Calu3 (cell line): ENCODE measurements at regions not wholly inside any gene's neighbourhood (a gene's known extent, or its start where the extent isn't known, plus 50 kb on each side); places are given as distances from the start of the nearest gene placed in this dataset.

ENCODE experiments used
- BruUV-seq: library from RNA; stranded (reverse); fragments of 400-500 nt; replicated peaks from 2 replicates; lab custom pipeline; 2021; lab: Mats Ljungman, UMichigan
- CTCF ChIA-PET: fragments of 300-600 bp; sonication (Branson Sonifier 250); formaldehyde crosslinking; loops from one replicate; lab custom pipeline; 2022; ENCODE audit warnings: antibody characterized with exemption; lab: Charles Lee
- DNase-seq: peaks from one replicate; pipeline ENCODE4 v3.0.0; 2022
- H3K27ac Mint-ChIP-seq: one replicate; pipeline ENCODE4 v1.8.0; 2022; ENCODE audit warnings: mixed read lengths; ENCODE audit not compliant: unreplicated experiment
- H3K27me3 Mint-ChIP-seq: one replicate; pipeline ENCODE4 v1.8.0; 2022; ENCODE audit warnings: mixed read lengths; ENCODE audit not compliant: unreplicated experiment
- H3K36me3 Mint-ChIP-seq: one replicate; pipeline ENCODE4 v1.8.0; 2022; ENCODE audit warnings: mild to moderate bottlenecking, moderate library complexity, mixed read lengths; ENCODE audit not compliant: insufficient read depth, unreplicated experiment
- H3K4me1 Mint-ChIP-seq: one replicate; pipeline ENCODE4 v1.8.0; 2022; ENCODE audit warnings: mild to moderate bottlenecking, low read depth, mixed read lengths; ENCODE audit not compliant: unreplicated experiment
- H3K4me3 Mint-ChIP-seq: one replicate; pipeline ENCODE4 v1.8.0; 2022; ENCODE audit warnings: mild to moderate bottlenecking, low read depth, moderate library complexity, mixed read lengths; ENCODE audit not compliant: unreplicated experiment
- H3K9me3 Mint-ChIP-seq: one replicate; pipeline ENCODE4 v1.8.0; 2022; ENCODE audit warnings: low read depth, mixed read lengths; ENCODE audit not compliant: unreplicated experiment
- intact Hi-C: fragments of 100-400 bp; cut with micrococcal nuclease; formaldehyde crosslinking; loops from one replicate; pipeline ENCODE4 v1.10.0; 2022; ENCODE audit not compliant: unreplicated experiment
- TF ChIP-seq, protein P1 (sequence below): fragments of 200-600 bp; IDR thresholded peaks from one replicate; pipeline ENCODE4 v1.8.0; 2022; ENCODE audit warnings: antibody characterized with exemption; ENCODE audit not compliant: unreplicated experiment

- peaks cover 24% of the 10 kb centered on the region for H3K36me3 Mint-ChIP-seq
- H3K4me3 Mint-ChIP-seq = no peak overlapping the region
- CTCF ChIA-PET = interaction anchor here (0.7 kb wide), 1 partner anchor 165 kb away, joined by 4 read pairs; no protein-coding TSS in a partner anchor
- intact Hi-C loops = loop anchor here (2.0 kb wide), 1 partner anchor 261 kb away; no protein-coding TSS in a partner anchor
- TF ChIP-seq, protein P1, sequence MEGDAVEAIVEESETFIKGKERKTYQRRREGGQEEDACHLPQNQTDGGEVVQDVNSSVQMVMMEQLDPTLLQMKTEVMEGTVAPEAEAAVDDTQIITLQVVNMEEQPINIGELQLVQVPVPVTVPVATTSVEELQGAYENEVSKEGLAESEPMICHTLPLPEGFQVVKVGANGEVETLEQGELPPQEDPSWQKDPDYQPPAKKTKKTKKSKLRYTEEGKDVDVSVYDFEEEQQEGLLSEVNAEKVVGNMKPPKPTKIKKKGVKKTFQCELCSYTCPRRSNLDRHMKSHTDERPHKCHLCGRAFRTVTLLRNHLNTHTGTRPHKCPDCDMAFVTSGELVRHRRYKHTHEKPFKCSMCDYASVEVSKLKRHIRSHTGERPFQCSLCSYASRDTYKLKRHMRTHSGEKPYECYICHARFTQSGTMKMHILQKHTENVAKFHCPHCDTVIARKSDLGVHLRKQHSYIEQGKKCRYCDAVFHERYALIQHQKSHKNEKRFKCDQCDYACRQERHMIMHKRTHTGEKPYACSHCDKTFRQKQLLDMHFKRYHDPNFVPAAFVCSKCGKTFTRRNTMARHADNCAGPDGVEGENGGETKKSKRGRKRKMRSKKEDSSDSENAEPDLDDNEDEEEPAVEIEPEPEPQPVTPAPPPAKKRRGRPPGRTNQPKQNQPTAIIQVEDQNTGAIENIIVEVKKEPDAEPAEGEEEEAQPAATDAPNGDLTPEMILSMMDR = no peak
- peaks cover 69% of the 10 kb centered on the region for H3K4me1 Mint-ChIP-seq
- H3K27ac Mint-ChIP-seq = peak overlapping the region; percentile 71
- peaks cover 5% of the 10 kb centered on the region for H3K9me3 Mint-ChIP-seq
- no peaks in the 10 kb centered on the region for H3K27me3 Mint-ChIP-seq
- BruUV-seq = no TSS peak
- no peak for DNase-seq
Measured at GRCh38 chr1:60571811-60572210, 498.2 kb upstream of the C1orf87 start.

GRCh38 chr1:60569189-60569588 is 495.6 kb upstream of the C1orf87 start:
- no TSS peak for BruUV-seq
- H3K9me3 Mint-ChIP-seq = peaks cover 5% of the 10 kb centered on the region
- intact Hi-C loops = loop anchor here (10.0 kb wide), 2 partner anchors 166 to 396 kb away; no protein-coding TSS in a partner anchor
- peaks cover 69% of the 10 kb centered on the region for H3K4me1 Mint-ChIP-seq
- TF ChIP-seq, protein P1 = no peak
- H3K27ac Mint-ChIP-seq = peak overlapping the region; percentile 88
- peak; percentile 60 for DNase-seq
- H3K4me3 Mint-ChIP-seq = peak overlapping the region; percentile 15
- CTCF ChIA-PET = interaction anchor here (0.7 to 1.3 kb wide), 4 partner anchors 14 to 598 kb away, joined by 3 to 4 read pairs (median 3); no protein-coding TSS in a partner anchor
- no peaks in the 10 kb centered on the region for H3K27me3 Mint-ChIP-seq
- peaks cover 17% of the 10 kb centered on the region for H3K36me3 Mint-ChIP-seq

DNA sequence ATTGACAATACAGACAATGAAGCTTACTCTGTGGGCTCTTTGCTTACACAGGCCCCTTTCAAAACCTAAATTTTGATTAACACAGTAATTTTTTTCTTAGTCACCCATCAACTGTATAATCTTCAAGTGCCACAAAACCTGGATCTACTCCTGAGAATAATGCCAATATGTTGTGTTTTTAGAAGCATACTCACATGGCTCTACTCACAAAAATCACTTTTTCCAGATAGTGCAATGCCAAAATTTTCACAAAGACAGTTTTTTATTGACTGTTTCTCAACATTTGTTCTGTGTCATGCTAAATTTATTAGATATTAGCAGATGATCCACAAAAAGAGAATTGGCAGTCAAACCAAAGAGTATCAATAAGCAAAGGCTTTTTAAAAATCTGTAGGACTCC is 493.7 kb upstream of the C1orf87 start:
- CTCF ChIA-PET = no interaction called here
- peaks cover 11% of the 10 kb centered on the region for H3K36me3 Mint-ChIP-seq
- H3K27me3 Mint-ChIP-seq = no peaks in the 10 kb centered on the region
- BruUV-seq = no TSS peak
- no peak for DNase-seq
- TF ChIP-seq, protein P1 = no peak
- H3K9me3 Mint-ChIP-seq = peaks cover 3% of the 10 kb centered on the region
- H3K4me3 Mint-ChIP-seq = no peak overlapping the region
- H3K4me1 Mint-ChIP-seq = peaks cover 49% of the 10 kb centered on the region
- intact Hi-C loops = loop anchor here (10.0 kb wide), 2 partner anchors 168 to 398 kb away; no protein-coding TSS in a partner anchor
- no peak overlapping the region for H3K27ac Mint-ChIP-seq

DNA sequence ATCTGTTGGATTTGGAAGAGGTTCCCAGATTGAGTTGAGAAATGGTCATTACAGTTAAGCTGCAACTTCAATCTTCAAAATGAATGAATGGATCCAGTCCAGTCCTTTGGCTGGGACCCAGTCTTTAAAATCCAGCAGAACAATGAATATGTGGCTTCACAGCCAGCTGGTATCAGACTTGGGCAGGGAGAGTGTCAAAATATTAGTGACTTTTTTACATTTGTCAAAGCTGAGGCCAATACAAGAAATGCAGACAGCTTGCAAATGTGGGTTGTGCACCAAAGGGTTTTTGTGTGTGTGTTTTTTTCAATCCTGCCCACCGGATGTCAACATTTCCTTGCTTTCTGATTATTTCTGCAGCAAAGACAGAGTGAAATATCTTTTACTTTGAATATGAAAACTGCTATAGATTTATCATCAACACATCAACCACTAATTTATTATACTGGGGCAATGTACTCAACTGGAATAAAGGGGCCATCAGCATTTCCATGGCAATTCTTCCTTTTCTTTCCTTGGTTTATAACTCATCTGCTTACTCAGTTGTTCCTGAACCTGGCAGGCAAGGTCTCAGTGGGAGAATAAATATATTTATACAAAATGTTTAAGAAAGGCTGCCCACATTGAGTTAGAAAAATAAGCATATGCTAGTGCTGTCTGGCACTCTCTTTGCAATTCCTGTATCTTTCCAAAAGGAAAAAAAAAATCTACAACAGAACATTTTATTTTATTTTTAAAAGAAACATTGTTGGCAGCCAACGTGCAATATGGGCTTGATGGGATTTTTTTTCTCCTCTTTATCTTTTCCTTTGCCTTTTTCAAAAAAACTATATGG is 491.6 kb upstream of the C1orf87 start:
- intact Hi-C loops = loop anchor here (5.0 to 10.0 kb wide), 3 partner anchors 170 to 477 kb away; no protein-coding TSS in a partner anchor
- CTCF ChIA-PET = no interaction called here
- no peaks in the 10 kb centered on the region for H3K9me3 Mint-ChIP-seq

More for the DNA sequence above, 491.6 kb upstream of the C1orf87 start:
- no peak for DNase-seq
- Mint-ChIP-seq H3K4me3 (no peak overlapping the region), H3K4me1 (peaks cover 29% of the 10 kb centered on the region), H3K36me3 (peaks cover 6% of the 10 kb centered on the region), H3K27me3 (no peaks in the 10 kb centered on the region), H3K27ac (no peak overlapping the region)
- BruUV-seq = no TSS peak
- TF ChIP-seq, protein P1 = no peak
